ENCODE measurements at regions not wholly inside any gene's neighbourhood (a gene's known extent, or its start where the extent isn't known, plus 50 kb on each side); places are given as distances from the start of the nearest gene placed in this dataset.

- Histone ChIP-seq H2AFZ (ENCODE audit: control insufficient read depth, low read length) (no peak overlapping the region), H3K79me2 (ENCODE audit: control insufficient read depth, insufficient read depth, low read length) (no peaks in the 10 kb centered on the region), H3K9ac (ENCODE audit: control insufficient read depth, extremely low read depth, insufficient read depth, low read length) (no peak overlapping the region), H3K36me3 (ENCODE audit: control insufficient read depth in 2 of 2, extremely low read depth in 1 of 2, insufficient read depth in 2 of 2, low read length in 2 of 2) (no peaks in the 10 kb centered on the region), H3K9me3 (ENCODE audit: control insufficient read depth, low read depth, low read length) (no peaks in the 10 kb centered on the region), H3K27me3 (ENCODE audit: control insufficient read depth, extremely low read depth, insufficient read depth, low read length) (no peaks in the 10 kb centered on the region), H3K9me1 (ENCODE audit: control insufficient read depth, extremely low read depth, insufficient read depth, low read length) (no peaks in the 10 kb centered on the region), H4K20me1 (ENCODE audit: control insufficient read depth, extremely low read depth, insufficient read depth, low read length) (no peaks in the 10 kb centered on the region), H3K4me3 (ENCODE audit: control insufficient read depth in 2 of 3, extremely low read depth in 1 of 3, insufficient read depth in 2 of 3, low read depth in 1 of 3, low read length in 3 of 3) (no peak overlapping the region), H3K4me2 (ENCODE audit: control insufficient read depth, extremely low read depth, insufficient read depth, low read depth, low read length) (no peak overlapping the region), H3K4me1 (ENCODE audit: control insufficient read depth, extremely low read depth, insufficient read depth, low read length) (no peaks in the 10 kb centered on the region), H3K27ac (ENCODE audit: control insufficient read depth, insufficient read depth, low read length) (no peak overlapping the region)
- dilution Hi-C loops (cut with MboI; ENCODE audit: extremely low pct_ligation_motif_present, low sequenced_read_pairs), result no loop called here
- DNase-seq (ENCODE audit: low read depth, low spot score) (no peak), FAIRE-seq (no peak)
- TF ChIP-seq EZH2 (IDR thresholded peaks at IDR 0.05; ENCODE audit: low read length), result no peak
- TF ChIP-seq, protein P1, sequence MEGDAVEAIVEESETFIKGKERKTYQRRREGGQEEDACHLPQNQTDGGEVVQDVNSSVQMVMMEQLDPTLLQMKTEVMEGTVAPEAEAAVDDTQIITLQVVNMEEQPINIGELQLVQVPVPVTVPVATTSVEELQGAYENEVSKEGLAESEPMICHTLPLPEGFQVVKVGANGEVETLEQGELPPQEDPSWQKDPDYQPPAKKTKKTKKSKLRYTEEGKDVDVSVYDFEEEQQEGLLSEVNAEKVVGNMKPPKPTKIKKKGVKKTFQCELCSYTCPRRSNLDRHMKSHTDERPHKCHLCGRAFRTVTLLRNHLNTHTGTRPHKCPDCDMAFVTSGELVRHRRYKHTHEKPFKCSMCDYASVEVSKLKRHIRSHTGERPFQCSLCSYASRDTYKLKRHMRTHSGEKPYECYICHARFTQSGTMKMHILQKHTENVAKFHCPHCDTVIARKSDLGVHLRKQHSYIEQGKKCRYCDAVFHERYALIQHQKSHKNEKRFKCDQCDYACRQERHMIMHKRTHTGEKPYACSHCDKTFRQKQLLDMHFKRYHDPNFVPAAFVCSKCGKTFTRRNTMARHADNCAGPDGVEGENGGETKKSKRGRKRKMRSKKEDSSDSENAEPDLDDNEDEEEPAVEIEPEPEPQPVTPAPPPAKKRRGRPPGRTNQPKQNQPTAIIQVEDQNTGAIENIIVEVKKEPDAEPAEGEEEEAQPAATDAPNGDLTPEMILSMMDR (optimal IDR thresholded peaks at IDR 0.05 in 1 of 3, IDR thresholded peaks at IDR 0.05 in 1 of 3, conservative IDR thresholded peaks at IDR 0.05 in 1 of 3; ENCODE audit: extremely low read depth in 1 of 3, insufficient read depth in 2 of 3, low read length in 3 of 3), result no peak
Measured at GRCh38 chr6:92763274-92763584, 656.1 kb downstream of the EPHA7 start.

GRCh38 chr6:92762443-92763273, 656.7 kb downstream of the EPHA7 start:
- no peak for FAIRE-seq
- Histone ChIP-seq H3K9me3 (ENCODE audit: control insufficient read depth, low read depth, low read length) (no peaks in the 10 kb centered on the region), H3K79me2 (ENCODE audit: control insufficient read depth, insufficient read depth, low read length) (no peaks in the 10 kb centered on the region), H3K4me3 (ENCODE audit: control insufficient read depth in 2 of 3, extremely low read depth in 1 of 3, insufficient read depth in 2 of 3, low read depth in 1 of 3, low read length in 3 of 3) (no peak overlapping the region), H2AFZ (ENCODE audit: control insufficient read depth, low read length) (no peak overlapping the region), H3K4me2 (ENCODE audit: control insufficient read depth, extremely low read depth, insufficient read depth, low read depth, low read length) (no peak overlapping the region), H4K20me1 (ENCODE audit: control insufficient read depth, extremely low read depth, insufficient read depth, low read length) (no peaks in the 10 kb centered on the region), H3K9me1 (ENCODE audit: control insufficient read depth, extremely low read depth, insufficient read depth, low read length) (no peaks in the 10 kb centered on the region), H3K9ac (ENCODE audit: control insufficient read depth, extremely low read depth, insufficient read depth, low read length) (no peak overlapping the region), H3K36me3 (ENCODE audit: control insufficient read depth in 2 of 2, extremely low read depth in 1 of 2, insufficient read depth in 2 of 2, low read length in 2 of 2) (no peaks in the 10 kb centered on the region), H3K4me1 (ENCODE audit: control insufficient read depth, extremely low read depth, insufficient read depth, low read length) (no peaks in the 10 kb centered on the region), H3K27ac (ENCODE audit: control insufficient read depth, insufficient read depth, low read length) (no peak overlapping the region), H3K27me3 (ENCODE audit: control insufficient read depth, extremely low read depth, insufficient read depth, low read length) (no peaks in the 10 kb centered on the region)
- DNase-seq (ENCODE audit: low read depth, low spot score), result no peak
- TF ChIP-seq EZH2 (IDR thresholded peaks at IDR 0.05; ENCODE audit: low read length), result no peak
- TF ChIP-seq, protein P1 (optimal IDR thresholded peaks at IDR 0.05 in 1 of 3, IDR thresholded peaks at IDR 0.05 in 1 of 3, conservative IDR thresholded peaks at IDR 0.05 in 1 of 3; ENCODE audit: extremely low read depth in 1 of 3, insufficient read depth in 2 of 3, low read length in 3 of 3), result no peak
- dilution Hi-C loops (cut with MboI; ENCODE audit: extremely low pct_ligation_motif_present, low sequenced_read_pairs), result no loop called here

Data from keratinocyte (primary cell).